Left lung (tissue), 4 donors: ENCODE measurements at regions not wholly inside any gene's neighbourhood (a gene's known extent, or its start where the extent isn't known, plus 50 kb on each side); places are given as distances from the start of the nearest gene placed in this dataset.
A peak's percentile ranks its signal among the peaks of the same experiment; 100 is the strongest.

Experiments used
- ATAC-seq: fragments of 200-7000 bp; cut with Tn5 transposase; one replicate; pipeline ENCODE4 v1.9.1; 2020; ENCODE audit warnings: moderate library complexity
- DNase-seq, 4 donors: peaks; one replicate each; pipeline ENCODE4 v3.0.0-alpha.2; 2013 to 2020
- H3K27ac ChIP-seq, 2 donors: fragments of 200-600 bp; sonication (generic) in 1 of 2; one replicate each; pipeline versions ENCODE4 v1.5.0 to v1.8.0; 2020 to 2021
- H3K27me3 ChIP-seq, 2 donors: fragments of 200-600 bp; sonication (generic) in 1 of 2; one replicate each; pipeline versions ENCODE4 v1.5.0 to v1.8.0; 2020 to 2021
- H3K36me3 ChIP-seq, 2 donors: fragments of 200-600 bp; sonication (generic) in 1 of 2; one replicate each; pipeline versions ENCODE4 v1.5.0 to v1.8.0; 2020 to 2021
- H3K4me1 ChIP-seq, 2 donors: fragments of 200-600 bp; one replicate each; pipeline ENCODE4 v1.8.0; 2021
- H3K4me3 ChIP-seq, 2 donors: fragments of 200-600 bp; sonication (generic) in 1 of 2; one replicate each; pipeline versions ENCODE4 v1.5.0 to v1.8.0; 2020 to 2021; ENCODE audit warnings: mild to moderate bottlenecking in 1 of 2
- H3K9me3 ChIP-seq, 2 donors: fragments of 200-600 bp; sonication (generic) in 1 of 2; one replicate each; pipeline versions ENCODE4 v1.5.0 to v1.8.0; 2020 to 2021
- intact Hi-C, 2 donors: fragments of 100-400 bp; cut with DNase I; formaldehyde crosslinking; loops; one replicate each; pipeline versions ENCODE4 v1.11.2 to v1.14.2; 2022
- TF ChIP-seq, protein P1 (sequence below), 2 donors: fragments of 200-600 bp; sonication (generic) in 1 of 2; IDR thresholded peaks; one replicate each; pipeline versions ENCODE4 v1.5.0 to v1.8.0; 2021; ENCODE audit warnings: antibody characterized with exemption in 2 of 2
- donor health status: DM: no; HTN: yes; CAD: no.
- donor health status: DM: no; HTN: no; CAD: no.

DNA sequence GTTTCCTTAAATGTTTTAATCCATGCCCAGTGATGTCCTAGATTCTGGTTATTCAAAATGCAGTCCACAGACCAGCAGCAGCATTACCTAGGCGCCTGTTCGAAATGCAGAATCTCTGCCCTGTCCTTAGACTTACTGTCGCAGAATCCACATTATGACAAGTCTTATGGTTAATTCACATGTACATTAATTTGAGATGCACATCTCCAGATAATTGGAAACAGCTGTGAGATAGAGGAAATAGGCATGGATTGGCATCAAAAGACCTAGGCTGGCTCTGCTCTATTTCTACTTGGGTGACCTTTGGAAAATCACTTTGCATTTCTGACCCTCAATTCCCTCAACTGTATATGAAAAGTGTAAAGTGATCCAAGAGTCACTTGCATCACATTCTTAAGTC, 700.7 kb downstream of the DIAPH3 start:
- intact Hi-C loops = no loop called here

DNA sequence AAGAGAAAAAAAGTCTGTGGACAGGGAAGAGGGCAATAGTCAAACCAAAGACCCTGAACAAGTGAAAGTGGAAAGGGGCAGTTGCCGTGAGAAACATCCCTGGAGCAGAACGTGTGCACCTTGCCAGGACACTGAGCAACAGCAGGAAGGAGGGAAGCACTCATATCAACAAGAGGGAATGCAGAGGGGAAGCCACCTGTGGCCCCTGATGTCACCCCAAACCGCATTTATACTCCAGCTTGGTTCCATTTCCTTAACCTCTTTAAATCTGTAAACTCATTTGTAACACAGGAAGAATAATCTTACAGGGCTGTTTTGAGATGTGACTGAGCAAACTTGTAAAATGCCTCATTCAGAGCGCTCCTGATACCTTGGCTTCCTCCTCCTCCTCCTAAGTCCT, 698.8 kb downstream of the DIAPH3 start:
- ATAC-seq (no peak), DNase-seq (no peak)
- Histone ChIP-seq H3K36me3 (no peaks in the 10 kb centered on the region), H3K4me1 (no peaks in the 10 kb centered on the region), H3K27ac (no peak overlapping the region), H3K9me3 (peaks cover 0 to 1% of the 10 kb centered on the region in 2 donors), H3K4me3 (no peak overlapping the region), H3K27me3 (no peaks in the 10 kb centered on the region)
- intact Hi-C loops = no loop called here
- TF ChIP-seq, protein P1, sequence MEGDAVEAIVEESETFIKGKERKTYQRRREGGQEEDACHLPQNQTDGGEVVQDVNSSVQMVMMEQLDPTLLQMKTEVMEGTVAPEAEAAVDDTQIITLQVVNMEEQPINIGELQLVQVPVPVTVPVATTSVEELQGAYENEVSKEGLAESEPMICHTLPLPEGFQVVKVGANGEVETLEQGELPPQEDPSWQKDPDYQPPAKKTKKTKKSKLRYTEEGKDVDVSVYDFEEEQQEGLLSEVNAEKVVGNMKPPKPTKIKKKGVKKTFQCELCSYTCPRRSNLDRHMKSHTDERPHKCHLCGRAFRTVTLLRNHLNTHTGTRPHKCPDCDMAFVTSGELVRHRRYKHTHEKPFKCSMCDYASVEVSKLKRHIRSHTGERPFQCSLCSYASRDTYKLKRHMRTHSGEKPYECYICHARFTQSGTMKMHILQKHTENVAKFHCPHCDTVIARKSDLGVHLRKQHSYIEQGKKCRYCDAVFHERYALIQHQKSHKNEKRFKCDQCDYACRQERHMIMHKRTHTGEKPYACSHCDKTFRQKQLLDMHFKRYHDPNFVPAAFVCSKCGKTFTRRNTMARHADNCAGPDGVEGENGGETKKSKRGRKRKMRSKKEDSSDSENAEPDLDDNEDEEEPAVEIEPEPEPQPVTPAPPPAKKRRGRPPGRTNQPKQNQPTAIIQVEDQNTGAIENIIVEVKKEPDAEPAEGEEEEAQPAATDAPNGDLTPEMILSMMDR (IDR thresholded peaks at IDR 0.05) = no peak

More for the DNA sequence above, 700.7 kb downstream of the DIAPH3 start:
- H3K4me1 ChIP-seq = peaks cover 0 to 4% of the 10 kb centered on the region in 2 donors
- H3K27me3 ChIP-seq = no peaks in the 10 kb centered on the region
- ATAC-seq (no peak), DNase-seq (no peak)
- H3K27ac ChIP-seq = peak overlapping the region in 1 of 2 donors; percentile 13
- H3K36me3 ChIP-seq = no peaks in the 10 kb centered on the region
- H3K4me3 ChIP-seq = no peak overlapping the region
- no peaks in the 10 kb centered on the region for H3K9me3 ChIP-seq
- TF ChIP-seq, protein P1 (IDR thresholded peaks at IDR 0.05) = no peak

DNA sequence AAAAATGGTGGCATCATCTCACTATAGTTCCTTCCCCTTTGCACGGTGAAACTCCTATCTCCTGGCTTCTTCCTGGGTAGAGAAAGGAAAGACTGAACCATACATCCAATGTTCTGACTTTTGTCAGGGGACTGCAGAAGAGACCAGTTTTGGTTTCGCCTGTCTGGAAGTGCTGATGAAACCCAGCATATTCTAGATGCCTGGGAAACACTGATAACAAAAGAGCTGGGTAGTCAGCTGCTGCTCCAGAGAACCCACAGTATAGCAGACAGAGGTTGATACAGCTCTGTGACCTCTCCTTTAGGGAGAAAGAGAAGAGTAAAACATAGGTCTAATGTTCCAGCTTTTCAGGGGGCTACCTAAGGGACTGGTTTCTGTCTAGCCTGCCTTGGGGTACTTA, 695.3 kb downstream of the DIAPH3 start:
- Histone ChIP-seq H3K9me3 (peaks cover 0 to 2% of the 10 kb centered on the region in 2 donors), H3K27ac (no peak overlapping the region), H3K4me1 (no peaks in the 10 kb centered on the region), H3K4me3 (no peak overlapping the region), H3K27me3 (no peaks in the 10 kb centered on the region), H3K36me3 (no peaks in the 10 kb centered on the region)
- intact Hi-C loops = no loop called here
- ATAC-seq = no peak
- TF ChIP-seq, protein P1 (IDR thresholded peaks at IDR 0.05) = no peak
- no peak for DNase-seq

DNA sequence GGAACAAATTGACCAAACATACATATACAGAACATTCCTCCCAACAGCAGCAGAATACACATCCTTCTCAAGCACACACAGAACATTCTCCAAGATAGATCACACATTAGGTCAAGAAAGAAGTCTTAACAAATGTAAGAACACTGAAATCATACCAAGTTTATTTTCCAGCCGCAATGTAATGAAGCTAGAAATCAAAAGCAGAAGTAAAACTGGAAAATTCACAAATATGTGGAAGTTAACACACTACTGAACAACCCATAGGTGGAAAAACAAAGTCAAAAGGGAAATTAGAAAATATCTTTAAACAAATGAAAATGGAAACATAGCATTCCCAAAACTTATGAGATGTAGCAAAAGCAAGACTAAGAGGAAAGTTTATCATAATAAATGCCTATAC, 692.6 kb downstream of the DIAPH3 start:
- Histone ChIP-seq H3K36me3 (no peaks in the 10 kb centered on the region), H3K27me3 (no peaks in the 10 kb centered on the region), H3K9me3 (peaks cover 0 to 2% of the 10 kb centered on the region in 2 donors), H3K27ac (no peak overlapping the region), H3K4me1 (no peaks in the 10 kb centered on the region), H3K4me3 (no peak overlapping the region)
- intact Hi-C loops = no loop called here
- ATAC-seq = no peak
- no peak for DNase-seq
- TF ChIP-seq, protein P1 (IDR thresholded peaks at IDR 0.05) = no peak

DNA sequence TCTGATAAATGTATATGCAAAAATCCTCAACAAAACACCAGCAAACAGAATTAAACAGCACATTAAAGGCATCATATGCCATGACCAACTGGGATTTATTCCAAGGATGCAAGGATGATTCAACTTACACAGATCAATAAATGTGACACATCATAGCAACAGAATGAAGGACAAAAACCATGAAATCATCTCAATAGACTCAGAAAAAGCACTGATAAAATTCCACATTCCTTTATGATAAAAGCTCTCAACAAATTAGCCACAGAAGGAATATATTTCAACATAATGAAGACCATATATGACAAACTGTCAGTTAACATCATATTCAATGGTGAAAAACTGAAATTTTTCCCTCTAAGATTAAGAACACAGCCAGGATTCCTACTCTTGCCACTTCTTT, 691.6 kb downstream of the DIAPH3 start:
- no peak for DNase-seq
- TF ChIP-seq, protein P1 (IDR thresholded peaks at IDR 0.05) = no peak
- no peaks in the 10 kb centered on the region for H3K27me3 ChIP-seq
- intact Hi-C loops = no loop called here
- no peak overlapping the region for H3K4me3 ChIP-seq
- H3K9me3 ChIP-seq = peaks cover 0 to 2% of the 10 kb centered on the region in 2 donors
- H3K4me1 ChIP-seq = no peaks in the 10 kb centered on the region
- no peaks in the 10 kb centered on the region for H3K36me3 ChIP-seq
- no peak for ATAC-seq
- no peak overlapping the region for H3K27ac ChIP-seq
